HEK293 (cell line): ENCODE measurements at regions not wholly inside any gene's neighbourhood (a gene's known extent, or its start where the extent isn't known, plus 50 kb on each side); places are given as distances from the start of the nearest gene placed in this dataset.

ENCODE experiments used
- CTCF ChIP-seq: fragments of 450-650 bp; formaldehyde crosslinking; IDR thresholded peaks from 2 replicates; pipeline ENCODE4 v1.5.1; 2016; ENCODE audit warnings: missing biosample characterization, missing genetic modification characterization
- REPIN1 ChIP-seq: fragments of 450-650 bp; formaldehyde crosslinking; IDR thresholded peaks from 2 replicates; pipeline ENCODE4 v1.5.1; 2017; ENCODE audit warnings: missing biosample characterization, missing genetic modification characterization, low read depth
- ZNF18 ChIP-seq: fragments of 450-650 bp; formaldehyde crosslinking; IDR thresholded peaks from 2 replicates; pipeline ENCODE4 v1.5.1; 2016; ENCODE audit warnings: missing biosample characterization, missing genetic modification characterization
- ZNF19 ChIP-seq: fragments of 450-650 bp; formaldehyde crosslinking; IDR thresholded peaks from 2 replicates; pipeline ENCODE4; 2016; ENCODE audit warnings: missing biosample characterization, missing genetic modification characterization, low read depth
- ZNF544 ChIP-seq: fragments of 450-650 bp; formaldehyde crosslinking; IDR thresholded peaks from 2 replicates; pipeline ENCODE4 v1.5.0; 2017; ENCODE audit warnings: missing biosample characterization, missing genetic modification characterization
- ZNF548 ChIP-seq: fragments of 450-650 bp; formaldehyde crosslinking; IDR thresholded peaks from 2 replicates; pipeline ENCODE4 v1.5.1; 2016; ENCODE audit warnings: missing biosample characterization, missing genetic modification characterization

DNA sequence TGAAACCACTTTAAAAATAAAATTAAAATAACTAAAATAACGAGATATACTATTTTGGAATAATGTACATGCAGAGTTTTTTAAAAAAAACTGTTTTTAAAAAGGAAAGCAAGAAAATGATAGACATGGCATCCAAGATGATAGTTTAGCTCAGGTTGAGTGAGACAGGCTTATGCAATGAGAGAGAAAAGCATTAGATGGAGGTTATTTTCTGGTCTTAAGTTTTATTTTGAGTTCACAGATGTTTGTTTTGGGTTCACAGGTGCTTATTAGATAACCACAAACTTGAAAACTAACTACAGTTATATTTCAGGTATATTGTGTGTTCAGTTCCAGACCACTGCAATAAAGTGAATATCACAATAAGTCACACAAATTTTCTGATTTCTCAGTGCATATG, 413.6 kb upstream of the TMCO5A start:
- no peak for TF ChIP-seq REPIN1 (tag by site-specific recombination)
- no peak for TF ChIP-seq CTCF (tag by site-specific recombination)
- TF ChIP-seq ZNF19 (tag by site-specific recombination): no peak
- TF ChIP-seq ZNF544 (tag by site-specific recombination): no peak
- no peak for TF ChIP-seq ZNF18 (tag by site-specific recombination)
- no peak for TF ChIP-seq ZNF548 (tag by site-specific recombination)
